ENCODE measurements at regions not wholly inside any gene's neighbourhood (a gene's known extent, or its start where the extent isn't known, plus 50 kb on each side); places are given as distances from the start of the nearest gene placed in this dataset.

GRCh38 chr5:27652505-27652904, 614.1 kb upstream of the CDH9 start:
- DNase-seq: no peak

GRCh38 chr5:27639005-27639612, 600.7 kb upstream of the CDH9 start:
- DNase-seq: no peak

- DNase-seq: no peak
Observed at GRCh38 chr5:27619982-27620381, 581.6 kb upstream of the CDH9 start.

GRCh38 chr5:27612161-27612560, 573.8 kb upstream of the CDH9 start:
- DNase-seq: no peak

- no peak for DNase-seq
Observed at GRCh38 chr5:27608992-27609391, 570.6 kb upstream of the CDH9 start.

- no peak for DNase-seq
Observed at GRCh38 chr5:27598576-27598975, 560.2 kb upstream of the CDH9 start.

- DNase-seq: no peak
Observed at GRCh38 chr5:27594141-27594540, 555.8 kb upstream of the CDH9 start.

GRCh38 chr5:27592231-27592630, 553.8 kb upstream of the CDH9 start:
- no peak for DNase-seq

GRCh38 chr5:27590503-27590902, 552.1 kb upstream of the CDH9 start:
- no peak for DNase-seq

- no peak for DNase-seq
Observed at GRCh38 chr5:27578279-27578678, 539.9 kb upstream of the CDH9 start.

GRCh38 chr5:27571681-27572080, 533.3 kb upstream of the CDH9 start:
- DNase-seq: no peak

- no peak for DNase-seq
Observed at GRCh38 chr5:27568811-27569210, 530.4 kb upstream of the CDH9 start.

GRCh38 chr5:27561408-27561807, 523.0 kb upstream of the CDH9 start:
- no peak for DNase-seq

GRCh38 chr5:27548484-27548883, 510.1 kb upstream of the CDH9 start:
- DNase-seq: no peak

- DNase-seq: no peak
Observed at GRCh38 chr5:27535031-27535557, 496.7 kb upstream of the CDH9 start.

GRCh38 chr5:27532305-27532704, 493.9 kb upstream of the CDH9 start:
- no peak for DNase-seq

- DNase-seq: no peak
Observed at GRCh38 chr5:27524515-27524914, 486.1 kb upstream of the CDH9 start.

GRCh38 chr5:27523629-27524028, 485.2 kb upstream of the CDH9 start:
- no peak for DNase-seq

- DNase-seq: no peak
Observed at GRCh38 chr5:27516437-27516836, 478.1 kb upstream of the CDH9 start.

GRCh38 chr5:27511061-27511460, 472.7 kb upstream of the CDH9 start:
- DNase-seq: no peak

GRCh38 chr5:27503813-27504212, 465.4 kb upstream of the CDH9 start:
- DNase-seq: no peak

GRCh38 chr5:27502236-27502635, 463.9 kb upstream of the CDH9 start:
- no peak for DNase-seq

- DNase-seq: no peak
Observed at GRCh38 chr5:27497491-27497890, 459.1 kb upstream of the CDH9 start.

- DNase-seq: no peak
Observed at GRCh38 chr5:27494887-27495286, 456.5 kb upstream of the CDH9 start.

- DNase-seq: no peak
Observed at GRCh38 chr5:27491746-27492439, 453.5 kb upstream of the CDH9 start.

Measured in effector CD8-positive, alpha-beta T cell (primary cell).